ENCODE measurements at regions not wholly inside any gene's neighbourhood (a gene's known extent, or its start where the extent isn't known, plus 50 kb on each side); places are given as distances from the start of the nearest gene placed in this dataset.

GRCh38 chr9:84145780-84146179 is 165.2 kb downstream of the RMI1 start:
- no peak for TF ChIP-seq YY1 (IDR thresholded peaks at IDR 0.05; ENCODE audit: insufficient read depth, insufficient read length)
- no peak for TF ChIP-seq ZNF274 (IDR thresholded peaks at IDR 0.05; ENCODE audit: low read depth, low read length)
- TF ChIP-seq SUZ12 (IDR thresholded peaks at IDR 0.05; ENCODE audit: extremely low read depth, insufficient read depth, insufficient read length), result no peak
